ENCODE measurements at regions not wholly inside any gene's neighbourhood (a gene's known extent, or its start where the extent isn't known, plus 50 kb on each side); places are given as distances from the start of the nearest gene placed in this dataset.
"Not testable (repeated sequence)": the region's sequence is repeated elsewhere in the genome, so short reads cannot be mapped to it uniquely, and the experiment has no call there.

DNA sequence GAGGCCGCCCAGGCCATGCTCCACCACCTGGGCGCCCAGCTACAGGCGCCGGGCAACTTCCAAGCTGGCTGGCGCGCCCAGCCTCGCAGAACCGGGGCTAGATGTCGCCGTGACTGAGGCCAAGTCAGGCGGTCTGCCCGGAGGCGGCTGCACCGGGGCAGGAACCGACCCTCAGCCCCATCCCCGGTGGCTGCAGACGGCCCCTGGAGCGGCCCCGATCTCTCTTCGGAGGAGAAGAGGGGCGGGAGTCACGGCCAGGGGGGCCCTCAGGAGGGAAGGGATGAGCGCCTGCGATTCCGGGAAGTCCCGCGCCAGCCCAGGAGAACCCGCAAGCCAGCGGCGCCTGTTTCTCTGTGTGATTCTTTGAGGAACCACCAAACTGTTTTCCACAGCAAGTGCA lies 671.3 kb upstream of the DEFB115 start:
- DNase-seq (ENCODE audit: low read depth), result not testable (repeated sequence)

DNA sequence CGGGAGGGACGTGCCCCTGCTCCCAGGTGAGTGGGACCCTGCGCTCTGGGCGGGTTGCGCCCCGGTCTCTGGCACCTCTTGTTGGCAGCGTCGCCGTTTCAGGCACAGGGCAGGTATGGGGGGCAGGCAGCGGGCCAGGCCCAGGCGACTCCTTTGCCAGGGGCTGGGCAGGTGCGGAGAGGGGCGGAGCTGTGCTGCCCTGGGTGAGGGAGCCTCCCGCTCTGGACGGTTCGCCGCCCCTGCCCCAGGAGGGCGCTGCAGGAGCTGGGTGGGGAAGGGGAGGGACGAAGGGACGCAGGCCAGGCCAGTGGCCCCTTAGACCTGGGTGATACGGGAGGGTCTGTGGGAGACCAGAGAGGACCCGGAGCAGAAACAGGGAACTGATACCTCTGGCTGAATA lies 663.9 kb upstream of the DEFB115 start:
- DNase-seq (ENCODE audit: low read depth), result no peak

DNA sequence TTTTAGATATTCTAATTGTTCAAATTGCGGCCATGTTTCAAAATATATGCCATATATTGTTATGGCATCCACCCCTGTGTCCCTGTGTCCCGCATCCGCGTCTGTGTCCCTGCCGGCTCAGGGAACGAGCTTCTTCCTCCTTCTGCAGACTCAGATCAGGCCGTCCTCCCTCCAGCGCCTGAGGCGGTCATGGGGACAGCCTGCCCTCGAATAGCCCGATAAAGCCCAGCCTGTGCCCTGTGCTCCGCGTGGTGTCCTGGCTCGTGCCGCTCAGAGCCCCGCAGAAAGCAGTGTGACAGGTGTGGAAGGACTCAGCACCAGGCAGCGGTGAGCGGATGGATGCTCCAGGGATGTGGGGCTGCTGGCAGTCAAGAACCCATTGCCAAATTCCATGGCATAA lies 663.4 kb upstream of the DEFB115 start:
- DNase-seq (ENCODE audit: low read depth), result no peak

DNA sequence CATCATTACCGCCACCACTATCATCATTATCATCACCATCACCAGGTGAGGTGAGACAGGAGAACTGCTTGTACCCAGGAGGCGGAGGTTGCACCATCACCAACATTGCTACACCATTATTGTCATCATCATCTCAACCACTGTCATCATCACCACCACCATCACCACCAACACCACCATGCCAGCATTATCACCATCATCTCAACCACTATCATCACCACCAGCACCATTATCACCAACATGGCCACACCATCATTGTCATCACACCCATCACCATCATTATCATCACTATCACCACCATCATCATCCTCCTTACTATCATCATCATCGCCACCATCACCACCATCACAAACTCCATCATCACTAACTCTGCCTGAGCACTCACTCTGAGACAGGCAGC lies 661.8 kb upstream of the DEFB115 start:
- DNase-seq (ENCODE audit: low read depth), result no peak

DNA sequence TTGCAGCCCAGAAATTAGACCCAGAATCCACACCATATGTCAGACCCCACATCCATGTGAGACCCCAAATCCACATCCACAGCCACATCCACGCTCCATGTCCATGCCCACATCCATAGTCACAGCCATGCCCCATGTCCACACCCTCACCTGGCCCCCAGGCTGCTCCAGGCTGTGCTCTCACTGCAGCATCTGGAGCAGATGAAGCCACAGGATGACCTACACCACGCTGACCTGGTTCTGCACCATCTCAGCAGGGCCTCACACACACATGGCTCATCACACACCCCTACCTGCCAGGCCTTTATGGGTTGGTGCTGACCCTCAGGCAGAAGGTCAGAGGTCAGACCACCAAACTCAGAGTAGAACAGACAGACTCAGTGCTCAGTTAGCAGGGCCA lies 660.0 kb upstream of the DEFB115 start:
- DNase-seq (ENCODE audit: low read depth), result not testable (repeated sequence)

DNA sequence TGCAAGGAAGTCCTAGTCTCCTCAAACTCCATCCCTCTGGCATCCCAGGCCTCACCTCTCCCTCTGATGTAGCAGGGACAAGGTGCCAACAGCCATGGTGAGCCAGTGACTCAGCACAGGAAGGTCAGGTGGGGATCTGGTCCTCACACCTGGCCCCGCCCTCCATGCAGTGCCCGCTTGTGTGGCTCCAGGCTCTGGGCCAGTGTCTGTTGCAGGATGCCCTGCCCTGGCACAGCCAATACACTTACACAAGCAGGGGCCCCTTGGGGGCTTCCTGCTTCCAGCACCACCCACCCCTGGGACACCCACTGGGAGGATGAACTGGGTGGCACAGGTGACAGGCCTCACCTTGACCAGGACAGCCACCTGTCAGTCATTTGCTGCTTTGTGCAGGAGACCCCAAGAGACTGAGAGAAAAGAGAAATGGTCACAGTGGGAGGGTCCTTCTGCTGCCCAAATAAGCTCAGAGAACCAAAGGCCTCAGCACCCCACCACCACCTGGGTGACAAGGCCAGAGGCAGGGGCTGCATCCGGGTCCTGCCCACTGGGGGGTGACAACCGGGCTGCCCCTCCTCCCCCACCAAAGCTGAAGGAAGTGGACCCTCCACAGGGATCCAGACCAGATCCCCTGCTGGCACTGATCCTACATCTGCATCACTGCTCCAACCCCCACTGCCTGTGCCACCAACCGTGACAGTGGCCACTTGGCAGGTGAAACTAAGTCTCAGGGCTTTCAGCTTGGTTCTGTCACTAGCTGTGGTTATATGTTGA lies 658.8 kb upstream of the DEFB115 start:
- no peak for DNase-seq (ENCODE audit: low read depth)

DNA sequence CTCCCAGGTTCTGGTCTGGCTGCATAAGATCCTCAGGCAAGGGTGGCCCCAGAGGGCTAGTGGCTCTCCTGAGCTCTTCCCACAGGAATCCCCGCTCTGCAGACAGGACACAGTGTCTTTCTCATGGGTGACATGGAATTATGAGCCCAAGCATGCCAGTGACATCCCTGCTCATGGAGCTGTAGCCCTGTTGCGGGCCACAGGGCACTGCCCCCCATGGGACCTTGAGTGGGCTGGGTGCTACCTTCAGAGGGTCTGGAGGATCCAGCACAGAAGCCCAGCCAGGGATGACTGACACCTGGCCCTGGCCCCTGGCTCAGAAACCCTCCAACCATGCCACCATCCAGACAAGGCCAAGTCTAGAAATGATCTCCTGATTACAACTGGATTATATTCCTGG lies 657.5 kb upstream of the DEFB115 start:
- DNase-seq (ENCODE audit: low read depth), result no peak

DNA sequence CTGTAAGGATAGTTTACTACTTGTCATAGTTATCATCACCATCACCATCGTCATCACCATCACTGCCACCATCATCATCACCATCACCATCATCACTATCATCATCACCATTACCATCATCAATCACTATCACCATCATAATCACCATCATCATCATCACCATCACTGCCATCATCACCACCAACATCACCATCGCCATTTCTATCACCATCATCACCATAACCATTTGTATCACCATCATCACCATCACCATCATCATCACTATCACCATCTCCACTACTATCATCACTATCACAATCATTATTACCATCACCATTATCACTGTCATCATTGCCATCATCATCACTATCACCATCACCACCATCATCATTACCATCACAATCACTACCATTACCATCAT lies 655.5 kb upstream of the DEFB115 start:
- DNase-seq (ENCODE audit: low read depth), result no peak

DNA sequence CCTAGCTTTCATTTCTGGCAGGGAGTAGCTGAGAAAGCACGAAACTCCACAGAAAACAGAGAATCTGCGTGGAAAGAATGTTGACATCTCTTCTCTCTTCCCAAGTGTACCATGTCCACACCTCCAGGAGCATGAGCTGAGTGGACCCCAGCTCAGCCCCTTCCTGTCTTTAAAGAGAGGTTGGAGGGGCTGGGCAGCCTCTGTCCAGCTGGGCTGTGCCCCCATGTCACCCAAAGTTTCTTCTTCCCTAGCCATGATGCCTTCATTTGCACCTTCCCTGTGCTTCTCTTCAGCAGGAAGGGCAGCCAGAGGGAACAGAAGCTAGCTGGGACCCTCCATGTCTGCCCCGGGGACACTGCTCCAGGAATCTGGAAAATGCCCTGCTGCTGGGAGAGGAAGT lies 655.0 kb upstream of the DEFB115 start:
- no peak for DNase-seq (ENCODE audit: low read depth)

DNA sequence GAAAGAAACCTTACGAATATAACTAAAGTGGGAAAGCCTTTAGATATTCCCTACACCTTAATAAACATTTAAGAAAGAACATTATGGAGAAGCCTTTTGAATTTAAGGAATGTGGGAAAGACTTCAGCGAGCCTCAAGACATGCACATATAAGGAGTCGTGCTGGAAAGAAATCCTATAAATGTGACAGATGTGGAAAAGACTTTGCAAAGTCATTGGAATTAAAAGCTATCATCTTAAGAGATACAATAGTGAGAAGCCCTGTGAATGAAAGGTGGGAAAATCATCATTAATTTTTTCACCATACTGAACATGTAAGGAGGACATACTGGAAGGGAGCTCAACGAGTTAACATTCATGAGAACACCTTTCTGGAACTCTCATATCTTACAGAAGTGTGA lies 650.5 kb upstream of the DEFB115 start:
- no peak for DNase-seq (ENCODE audit: low read depth)

DNA sequence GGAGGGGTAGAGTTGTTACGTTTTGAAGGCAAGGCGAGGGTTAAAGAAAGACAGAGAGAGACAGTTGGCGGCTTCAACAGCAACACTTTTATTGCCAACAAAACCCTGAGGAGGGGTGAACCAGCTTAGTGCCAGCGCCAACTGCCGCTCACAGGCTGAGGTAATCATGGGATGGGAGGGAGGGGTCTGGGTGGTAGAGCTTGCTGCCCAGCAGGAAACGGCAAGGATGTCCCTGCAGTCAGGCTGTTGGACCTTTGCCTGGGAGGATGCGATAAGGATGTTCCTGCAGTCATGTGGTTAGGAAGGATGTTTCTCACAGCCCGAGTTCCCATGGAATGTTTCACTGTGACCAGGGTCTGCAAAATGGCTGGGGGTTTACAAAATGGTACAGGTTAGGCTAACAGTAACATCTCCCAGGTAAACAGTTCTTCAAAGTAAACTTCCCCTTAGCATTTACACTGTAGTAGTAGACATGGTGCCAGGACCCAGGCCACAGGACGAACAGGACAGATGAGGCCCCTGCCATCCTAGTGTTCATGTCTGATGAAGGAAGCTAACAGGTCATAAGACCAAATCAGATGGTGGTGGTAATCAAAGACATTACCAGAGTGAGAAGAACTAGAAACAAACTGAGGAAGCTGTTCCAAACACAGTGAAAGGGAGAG lies 647.3 kb upstream of the DEFB115 start:
- DNase-seq (ENCODE audit: low read depth), result no peak

DNA sequence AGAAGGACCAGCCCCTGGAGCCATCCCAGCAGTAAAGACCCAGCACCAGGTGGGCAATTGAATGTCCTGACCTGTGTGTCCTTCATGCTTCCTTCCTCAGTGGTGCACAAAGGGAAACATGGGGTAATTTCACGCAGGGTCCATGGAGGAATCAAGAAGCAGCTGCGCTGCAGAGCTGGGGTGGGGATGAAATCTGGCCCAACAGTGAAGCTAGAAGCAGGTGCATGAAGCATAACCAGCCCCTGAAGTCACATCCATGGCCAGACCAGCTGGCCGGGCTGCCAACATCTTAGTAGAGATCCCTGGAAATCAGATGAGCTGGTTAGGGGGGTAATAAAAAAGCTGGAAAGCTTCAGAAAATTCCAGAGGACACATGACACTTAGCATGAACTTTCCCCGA lies 646.7 kb upstream of the DEFB115 start:
- DNase-seq (ENCODE audit: low read depth), result no peak

DNA sequence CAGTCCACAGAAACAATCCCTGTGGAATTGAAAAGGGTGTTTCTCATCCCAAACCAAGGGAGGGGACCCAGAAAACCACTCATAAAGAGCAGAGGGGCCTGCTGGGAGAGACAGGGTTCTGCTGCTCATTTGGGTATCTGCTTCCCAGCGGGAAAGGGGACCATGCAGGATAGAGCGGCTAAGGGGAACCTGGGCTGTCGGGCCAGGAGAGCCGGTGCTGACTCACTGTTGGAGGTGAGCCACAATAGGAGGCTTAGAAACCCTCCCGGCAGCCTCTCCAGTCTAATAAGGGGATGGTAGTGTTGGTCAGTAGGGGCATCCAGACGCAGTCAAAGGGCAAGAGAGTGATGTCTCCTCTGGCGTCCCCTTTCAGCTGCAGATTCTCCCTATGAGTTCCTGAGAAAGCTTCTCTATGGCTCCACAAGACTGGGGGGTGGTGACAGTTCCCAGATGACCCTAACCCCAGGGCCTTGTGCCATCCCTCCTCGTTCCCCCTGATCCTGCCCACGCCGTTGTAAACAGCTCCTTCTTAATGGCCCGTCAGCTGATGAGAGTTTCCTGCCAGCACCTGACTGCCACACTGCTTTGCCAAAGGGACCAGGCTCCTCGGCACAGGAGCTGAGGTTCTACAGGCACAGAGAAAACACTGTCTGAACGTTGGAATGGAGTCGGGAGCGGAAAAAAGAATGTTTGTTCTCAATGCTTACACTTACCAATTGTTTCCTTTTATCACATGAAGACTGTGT lies 646.1 kb upstream of the DEFB115 start:
- DNase-seq (ENCODE audit: low read depth), result no peak

DNA sequence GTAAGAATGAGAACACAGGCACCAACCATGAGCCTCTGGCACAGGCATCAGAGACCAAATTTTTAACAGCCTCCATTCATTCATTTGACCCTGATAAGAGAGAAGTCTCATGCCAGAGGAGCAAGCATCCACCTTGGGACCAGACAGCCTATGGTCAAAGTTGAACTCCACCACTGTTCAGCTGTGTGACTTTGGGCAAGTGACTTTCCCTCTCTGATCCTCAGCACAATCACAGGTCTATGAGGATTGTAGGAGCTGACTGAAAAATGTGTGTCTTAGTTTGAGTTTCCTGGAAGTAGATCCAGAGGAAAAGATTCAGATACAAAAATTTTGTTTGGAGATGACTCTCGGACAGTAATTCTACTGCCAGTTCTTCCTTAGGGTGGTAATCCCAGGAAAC lies 645.1 kb upstream of the DEFB115 start:
- no peak for DNase-seq (ENCODE audit: low read depth)

DNA sequence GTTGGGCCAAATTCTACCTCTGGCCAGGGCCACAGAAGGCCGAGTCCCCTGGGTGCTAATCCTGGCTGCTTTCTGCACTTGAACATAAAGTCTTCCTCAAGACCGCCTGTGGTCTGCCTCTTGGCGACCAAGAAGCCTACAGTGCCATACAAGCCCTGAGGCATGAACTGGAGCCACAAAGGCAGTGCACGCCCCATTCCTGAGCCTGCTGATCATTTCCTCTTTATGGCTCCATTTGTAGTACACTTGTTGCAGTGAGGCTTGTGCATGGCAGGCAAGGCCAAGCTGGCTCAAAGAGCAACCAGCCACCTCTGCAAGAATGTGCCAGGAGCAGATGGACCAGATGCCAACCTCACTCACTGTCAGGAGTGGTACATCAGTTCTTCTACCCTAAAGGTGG lies 636.1 kb upstream of the DEFB115 start:
- peak; percentile 1 for DNase-seq (ENCODE audit: low read depth)

DNA sequence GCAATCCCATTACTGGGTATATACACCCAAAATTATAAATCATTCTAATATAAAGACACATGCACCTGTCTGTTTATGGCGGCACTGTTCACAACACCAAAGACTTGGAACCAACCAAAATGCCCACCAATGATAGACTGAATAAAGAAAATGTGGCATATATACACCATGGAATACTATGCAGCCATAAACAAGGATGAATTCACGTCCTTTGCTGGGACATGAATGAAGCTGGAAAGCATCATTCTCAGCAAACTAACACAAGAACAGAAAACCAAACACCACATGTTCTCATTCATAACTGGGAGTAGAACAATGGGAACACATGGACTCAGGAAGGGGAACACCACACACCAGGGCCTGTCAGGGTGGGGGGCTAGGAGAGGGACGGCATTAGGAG lies 633.2 kb upstream of the DEFB115 start:
- DNase-seq (ENCODE audit: low read depth), result not testable (repeated sequence)

DNA sequence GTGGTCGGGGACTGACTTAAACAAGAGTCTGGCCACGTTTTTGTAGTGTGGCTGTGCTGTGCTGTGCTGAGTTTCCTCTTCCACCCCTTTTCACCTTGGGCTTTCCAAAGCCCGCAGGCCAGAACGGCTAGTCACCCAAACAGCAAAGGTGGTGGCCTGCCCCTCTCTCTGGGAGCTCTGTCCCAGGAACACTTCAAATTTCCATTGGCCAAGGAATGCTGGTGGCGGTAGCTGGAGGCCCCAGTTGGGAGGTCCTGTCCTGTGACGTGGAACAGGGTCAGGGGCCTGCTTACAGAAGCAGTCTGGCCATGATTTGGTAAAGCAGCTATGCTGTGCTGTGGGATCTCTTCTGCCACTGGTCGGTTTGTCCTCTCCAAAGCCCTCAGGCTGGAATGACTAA lies 628.1 kb upstream of the DEFB115 start:
- not testable (repeated sequence) for DNase-seq (ENCODE audit: low read depth)

DNA sequence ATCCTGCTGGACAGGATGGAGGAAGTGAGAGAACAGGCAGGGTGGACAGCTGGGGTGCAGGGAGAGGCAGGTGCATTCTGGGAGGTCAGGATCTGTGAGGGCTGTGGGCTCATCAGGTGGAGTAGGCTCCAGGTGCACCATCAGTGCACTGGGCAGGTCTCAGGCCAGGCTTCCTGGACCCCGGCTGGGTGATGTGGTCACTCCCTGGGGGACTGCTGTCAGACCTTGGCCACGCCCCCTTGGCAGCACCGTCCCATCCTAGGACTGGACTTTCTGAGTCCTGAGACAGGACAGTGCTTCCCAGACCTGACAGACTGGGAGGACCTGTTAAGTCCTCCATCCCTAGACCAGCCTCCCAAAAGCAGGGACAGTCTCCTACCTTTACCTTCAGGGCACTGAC lies 626.7 kb upstream of the DEFB115 start:
- DNase-seq (ENCODE audit: low read depth), result no peak

DNA sequence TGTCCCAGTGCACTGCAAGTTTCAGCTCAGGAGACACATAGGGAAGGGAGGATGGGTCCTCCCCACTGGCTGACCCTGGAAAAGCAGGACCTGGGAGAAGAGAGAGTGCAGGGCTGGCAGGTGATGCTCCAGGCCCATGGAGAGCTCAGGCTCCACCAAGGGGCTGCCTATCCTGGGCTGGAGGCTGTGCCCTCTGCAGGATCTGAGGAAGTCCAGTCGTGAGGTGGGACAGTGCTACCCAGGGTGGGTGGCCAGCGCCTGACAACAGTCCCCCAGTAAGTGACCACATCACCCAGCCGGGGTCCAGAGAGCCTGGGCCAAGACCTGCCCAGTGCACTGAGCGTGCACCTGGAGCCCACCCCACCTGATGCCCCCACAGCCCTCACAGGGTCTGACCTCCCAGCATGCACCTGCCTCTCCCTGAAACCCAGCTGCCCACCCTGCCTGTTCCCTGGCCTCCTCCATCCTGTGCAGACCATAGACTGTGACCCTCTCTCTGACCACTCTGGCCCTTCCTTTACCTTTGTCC lies 626.1 kb upstream of the DEFB115 start:
- DNase-seq (ENCODE audit: low read depth), result not testable (repeated sequence)

DNA sequence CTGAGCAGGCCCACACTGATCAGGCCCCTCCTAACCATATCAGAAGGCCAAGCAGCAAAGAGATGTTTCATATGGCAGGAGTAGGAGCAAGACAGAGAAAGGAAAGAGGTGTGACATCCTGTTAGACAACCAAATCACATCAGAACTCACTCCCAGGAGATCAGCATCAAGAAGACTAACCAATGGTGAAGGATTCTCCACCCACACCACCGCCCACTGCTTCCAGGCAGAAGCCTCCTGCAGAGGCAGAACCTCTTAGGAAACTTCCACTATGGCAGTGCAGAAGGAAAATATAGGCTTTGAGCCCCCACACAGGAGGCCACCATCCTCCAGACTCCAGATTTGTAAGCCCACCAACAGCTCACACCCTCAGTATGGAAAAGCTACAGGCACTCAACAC lies 624.7 kb upstream of the DEFB115 start:
- not testable (repeated sequence) for DNase-seq (ENCODE audit: low read depth)

DNA sequence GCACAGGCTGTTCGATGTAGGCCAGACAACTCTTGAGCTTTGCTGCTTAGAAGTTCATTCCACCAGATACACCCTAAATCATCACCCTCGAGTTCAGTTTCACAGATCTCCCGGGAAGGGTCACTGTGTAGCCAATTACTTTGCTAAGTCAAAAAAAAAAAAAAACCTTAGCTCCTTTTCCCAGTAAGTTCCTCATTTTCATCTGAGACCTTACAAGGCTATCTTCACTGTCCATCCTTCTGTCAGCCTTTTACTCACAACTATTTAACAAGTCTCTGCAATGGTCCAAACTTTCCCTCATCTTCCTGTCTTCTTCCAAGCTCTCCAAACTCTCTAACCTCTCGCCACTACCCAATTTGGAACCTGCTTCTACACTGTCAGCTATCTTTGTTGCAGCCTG lies 615.9 kb upstream of the DEFB115 start:
- not testable (repeated sequence) for DNase-seq (ENCODE audit: low read depth)

DNA sequence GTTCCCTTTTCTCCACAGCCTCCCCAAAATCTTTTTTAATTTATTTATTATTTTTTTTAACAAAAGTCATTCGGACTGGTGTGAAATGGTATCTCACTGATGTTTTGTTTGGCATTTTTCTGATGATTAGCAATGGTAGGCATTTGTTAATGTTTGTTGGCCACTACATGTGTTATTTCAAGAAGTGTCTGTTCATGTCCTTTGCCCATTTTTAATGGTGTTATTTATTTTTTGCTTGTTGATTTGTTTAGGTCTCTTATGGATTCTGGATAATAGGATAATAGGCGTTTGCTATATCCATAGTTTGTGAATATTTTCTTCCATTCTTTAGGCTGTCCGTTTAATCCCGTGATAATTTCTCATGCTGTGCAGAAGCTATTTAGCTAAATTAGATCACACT lies 596.5 kb upstream of the DEFB115 start:
- not testable (repeated sequence) for DNase-seq (ENCODE audit: low read depth)

DNA sequence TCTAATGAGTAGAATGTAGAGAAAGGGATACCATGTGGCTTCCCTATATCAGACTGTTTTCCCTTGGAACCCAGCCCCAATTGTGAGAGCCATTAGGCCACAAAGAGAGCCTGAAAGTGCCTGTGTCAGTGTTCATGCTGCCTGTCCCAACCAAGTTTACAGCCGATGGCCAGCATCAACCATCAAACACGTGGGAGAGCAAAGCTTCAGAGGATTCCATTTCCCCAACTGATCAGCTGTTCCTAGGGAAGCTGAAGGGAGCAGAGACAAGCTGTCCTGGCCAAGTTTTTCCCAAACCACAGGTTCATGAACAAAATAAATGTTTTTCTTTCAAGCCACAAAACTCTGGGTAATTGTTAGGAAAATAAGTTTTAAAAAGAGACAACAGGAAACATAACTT lies 589.0 kb upstream of the DEFB115 start:
- not testable (repeated sequence) for DNase-seq (ENCODE audit: low read depth)
